ENCODE measurements at regions not wholly inside any gene's neighbourhood (a gene's known extent, or its start where the extent isn't known, plus 50 kb on each side); places are given as distances from the start of the nearest gene placed in this dataset.

DNA sequence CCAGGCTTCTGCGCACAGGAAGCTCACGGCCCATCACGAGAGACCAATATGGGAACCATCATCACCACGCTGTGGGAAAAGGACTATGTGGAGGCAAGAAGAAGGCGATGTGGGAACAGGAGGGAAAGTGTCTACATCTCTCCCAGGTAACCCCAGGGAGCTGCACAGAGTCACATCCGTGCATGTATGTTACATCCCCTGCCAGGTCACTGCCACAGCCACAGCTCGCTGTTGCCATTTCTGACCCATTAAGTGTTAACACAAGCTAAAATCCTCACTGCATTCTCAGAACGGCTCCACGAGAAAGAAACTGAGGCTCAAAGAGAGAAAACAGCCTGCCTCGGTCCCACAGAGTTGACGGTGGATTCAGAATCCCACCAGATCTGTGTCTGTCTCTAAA, 319.1 kb downstream of the FOXL1 start:
- Histone ChIP-seq H3K27ac (ENCODE audit: low read depth in 2 of 2, low read length in 2 of 2) (no peak overlapping the region), H3K9ac (ENCODE audit: low read length in 3 of 3) (no peak overlapping the region), H3K4me1 (ENCODE audit: control insufficient read depth in 2 of 3, insufficient read depth in 2 of 3, low read depth in 1 of 3, low read length in 3 of 3) (no peaks in the 10 kb centered on the region), H3K36me3 (ENCODE audit: control insufficient read depth in 2 of 3, insufficient read depth in 3 of 3, low read length in 3 of 3) (no peaks in the 10 kb centered on the region), H3K9me3 (ENCODE audit: control insufficient read depth in 2 of 3, insufficient read depth in 1 of 3, low read length in 3 of 3) (no peaks in the 10 kb centered on the region), H3K4me3 (ENCODE audit: low read length in 3 of 3) (no peak overlapping the region), H3K27me3 (ENCODE audit: control insufficient read depth, insufficient read depth, low read length) (no peaks in the 10 kb centered on the region)
- FAIRE-seq (no peak), DNase-seq (no peak)
- intact Hi-C loops (cut with DNase I), result no loop called here
- TF ChIP-seq, protein P1, sequence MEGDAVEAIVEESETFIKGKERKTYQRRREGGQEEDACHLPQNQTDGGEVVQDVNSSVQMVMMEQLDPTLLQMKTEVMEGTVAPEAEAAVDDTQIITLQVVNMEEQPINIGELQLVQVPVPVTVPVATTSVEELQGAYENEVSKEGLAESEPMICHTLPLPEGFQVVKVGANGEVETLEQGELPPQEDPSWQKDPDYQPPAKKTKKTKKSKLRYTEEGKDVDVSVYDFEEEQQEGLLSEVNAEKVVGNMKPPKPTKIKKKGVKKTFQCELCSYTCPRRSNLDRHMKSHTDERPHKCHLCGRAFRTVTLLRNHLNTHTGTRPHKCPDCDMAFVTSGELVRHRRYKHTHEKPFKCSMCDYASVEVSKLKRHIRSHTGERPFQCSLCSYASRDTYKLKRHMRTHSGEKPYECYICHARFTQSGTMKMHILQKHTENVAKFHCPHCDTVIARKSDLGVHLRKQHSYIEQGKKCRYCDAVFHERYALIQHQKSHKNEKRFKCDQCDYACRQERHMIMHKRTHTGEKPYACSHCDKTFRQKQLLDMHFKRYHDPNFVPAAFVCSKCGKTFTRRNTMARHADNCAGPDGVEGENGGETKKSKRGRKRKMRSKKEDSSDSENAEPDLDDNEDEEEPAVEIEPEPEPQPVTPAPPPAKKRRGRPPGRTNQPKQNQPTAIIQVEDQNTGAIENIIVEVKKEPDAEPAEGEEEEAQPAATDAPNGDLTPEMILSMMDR (IDR thresholded peaks at IDR 0.05; ENCODE audit: borderline replicate concordance, extremely low read depth, insufficient read depth), result no peak

DNA sequence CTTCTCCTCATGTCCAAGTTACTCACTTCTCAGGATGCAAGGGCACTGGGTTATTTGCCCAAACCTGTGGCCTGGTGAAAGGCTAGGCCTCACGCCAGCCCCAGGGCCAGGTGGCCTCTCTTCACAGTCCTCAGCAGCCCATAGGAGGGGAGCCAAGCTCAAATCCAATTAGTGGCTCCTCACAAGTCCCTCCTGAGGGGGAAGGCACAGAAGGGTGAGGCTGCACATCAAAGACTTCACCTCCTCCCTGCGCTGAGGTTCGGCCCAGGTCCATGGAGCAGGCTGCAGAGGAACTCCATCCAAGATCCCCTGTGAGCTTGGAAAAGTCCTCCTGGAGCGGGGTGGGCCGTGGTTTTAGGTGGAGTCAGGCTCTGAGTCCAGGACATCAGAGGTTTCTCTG, 320.0 kb downstream of the FOXL1 start:
- no peak overlapping the region for H3K4me3 ChIP-seq (ENCODE audit: low read length in 3 of 3)
- H3K4me1 ChIP-seq (ENCODE audit: control insufficient read depth in 2 of 3, insufficient read depth in 2 of 3, low read depth in 1 of 3, low read length in 3 of 3), result no peaks in the 10 kb centered on the region
- H3K9ac ChIP-seq (ENCODE audit: low read length in 3 of 3), result no peak overlapping the region
- intact Hi-C loops (cut with DNase I), result no loop called here
- H3K36me3 ChIP-seq (ENCODE audit: control insufficient read depth in 2 of 3, insufficient read depth in 3 of 3, low read length in 3 of 3), result no peaks in the 10 kb centered on the region
- DNase-seq (no peak), FAIRE-seq (no peak)
- no peaks in the 10 kb centered on the region for H3K9me3 ChIP-seq (ENCODE audit: control insufficient read depth in 2 of 3, insufficient read depth in 1 of 3, low read length in 3 of 3)
- no peak overlapping the region for H3K27ac ChIP-seq (ENCODE audit: low read depth in 2 of 2, low read length in 2 of 2)
- TF ChIP-seq, protein P1 (IDR thresholded peaks at IDR 0.05; ENCODE audit: borderline replicate concordance, extremely low read depth, insufficient read depth), result no peak
- H3K27me3 ChIP-seq (ENCODE audit: control insufficient read depth, insufficient read depth, low read length), result no peaks in the 10 kb centered on the region

GRCh38 chr16:86899151-86899550, 320.8 kb downstream of the FOXL1 start:
- FAIRE-seq (no peak), DNase-seq (no peak)

DNA sequence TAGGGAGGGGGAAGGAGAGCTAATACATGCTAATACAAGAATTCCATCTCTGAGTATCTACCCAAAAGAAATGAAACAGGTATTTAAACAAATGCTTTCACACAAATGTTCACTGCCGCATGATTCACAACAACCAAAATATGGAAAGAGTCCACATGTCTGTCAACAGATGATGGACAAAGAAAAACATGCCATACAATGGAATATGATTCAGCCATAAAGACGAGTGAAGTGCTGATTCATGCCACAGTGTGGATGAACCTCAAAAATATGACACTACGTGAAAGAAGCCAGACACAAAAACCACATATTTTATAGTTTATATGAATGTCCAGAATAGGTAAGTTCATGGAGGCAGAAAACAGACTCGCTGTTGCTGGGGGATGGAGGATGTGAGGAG, 321.4 kb downstream of the FOXL1 start:
- no peak for FAIRE-seq
- no peak for DNase-seq
- Histone ChIP-seq H3K9me3 (ENCODE audit: control insufficient read depth in 2 of 3, insufficient read depth in 1 of 3, low read length in 3 of 3) (no peaks in the 10 kb centered on the region), H3K27me3 (ENCODE audit: control insufficient read depth, insufficient read depth, low read length) (no peaks in the 10 kb centered on the region), H3K36me3 (ENCODE audit: control insufficient read depth in 2 of 3, insufficient read depth in 3 of 3, low read length in 3 of 3) (no peaks in the 10 kb centered on the region), H3K4me3 (ENCODE audit: low read length in 3 of 3) (no peak overlapping the region), H3K4me1 (ENCODE audit: control insufficient read depth in 2 of 3, insufficient read depth in 2 of 3, low read depth in 1 of 3, low read length in 3 of 3) (no peaks in the 10 kb centered on the region), H3K27ac (ENCODE audit: low read depth in 2 of 2, low read length in 2 of 2) (no peak overlapping the region), H3K9ac (ENCODE audit: low read length in 3 of 3) (no peak overlapping the region)
- TF ChIP-seq, protein P1 (IDR thresholded peaks at IDR 0.05; ENCODE audit: borderline replicate concordance, extremely low read depth, insufficient read depth), result no peak
- intact Hi-C loops (cut with DNase I), result no loop called here

More at GRCh38 chr16:86899151-86899550, 320.8 kb downstream of the FOXL1 start:
- intact Hi-C loops (cut with DNase I), result no loop called here
- H3K36me3 ChIP-seq (ENCODE audit: control insufficient read depth in 2 of 3, insufficient read depth in 3 of 3, low read length in 3 of 3), result no peaks in the 10 kb centered on the region
- no peak overlapping the region for H3K27ac ChIP-seq (ENCODE audit: low read depth in 2 of 2, low read length in 2 of 2)
- no peak overlapping the region for H3K4me3 ChIP-seq (ENCODE audit: low read length in 3 of 3)
- no peak overlapping the region for H3K9ac ChIP-seq (ENCODE audit: low read length in 3 of 3)
- H3K9me3 ChIP-seq (ENCODE audit: control insufficient read depth in 2 of 3, insufficient read depth in 1 of 3, low read length in 3 of 3), result no peaks in the 10 kb centered on the region
- TF ChIP-seq, protein P1 (IDR thresholded peaks at IDR 0.05; ENCODE audit: borderline replicate concordance, extremely low read depth, insufficient read depth), result no peak
- H3K27me3 ChIP-seq (ENCODE audit: control insufficient read depth, insufficient read depth, low read length), result no peaks in the 10 kb centered on the region
- H3K4me1 ChIP-seq (ENCODE audit: control insufficient read depth in 2 of 3, insufficient read depth in 2 of 3, low read depth in 1 of 3, low read length in 3 of 3), result no peaks in the 10 kb centered on the region

All from kidney (tissue), 13 donors.